SU-DHL-6 (cell line): ENCODE measurements at regions not wholly inside any gene's neighbourhood (a gene's known extent, or its start where the extent isn't known, plus 50 kb on each side); places are given as distances from the start of the nearest gene placed in this dataset.

ENCODE experiments used
- CTCF ChIP-seq: fragments of 200-600 bp; sonication (generic); IDR thresholded peaks from one replicate; pipeline ENCODE4 v1.5.1; 2017; ENCODE audit warnings: antibody characterized with exemption, mild to moderate bottlenecking, low read length, moderate library complexity; ENCODE audit not compliant: insufficient read depth, poor library complexity, severe bottlenecking
- EZH2phosphoT487 ChIP-seq: fragments of 200-600 bp; sonication (generic), shearing (Covaris generic); conservative IDR thresholded peaks from 2 replicates; pipeline ENCODE4 v1.6.1; 2018; ENCODE audit warnings: mild to moderate bottlenecking, antibody characterized with exemption, low read length, moderate library complexity, mixed read lengths

GRCh38 chr13:86298725-86299124 is 499.5 kb upstream of the SLITRK6 start:
- TF ChIP-seq CTCF (no peak), EZH2phosphoT487 (no peak)
